Right cardiac atrium (tissue), 5 donors: ENCODE measurements at regions not wholly inside any gene's neighbourhood (a gene's known extent, or its start where the extent isn't known, plus 50 kb on each side); places are given as distances from the start of the nearest gene placed in this dataset.
"Not testable (repeated sequence)": the region's sequence is repeated elsewhere in the genome, so short reads cannot be mapped to it uniquely, and the experiment has no call there.

Experiments used
- ATAC-seq, 2 donors: fragments of 200-7000 bp; cut with Tn5 transposase; one replicate each; pipeline versions ENCODE4 v1.8.0 to v1.9.1; 2020; ENCODE audit warnings: moderate library complexity in 2 of 2, mild to moderate bottlenecking in 1 of 2
- DNase-seq, 3 donors: peaks; one replicate each; pipeline ENCODE4 v3.0.0-alpha.2; 2020
- H3K27ac ChIP-seq: one replicate; pipeline ENCODE4 v1.5.1; 2013; ENCODE audit warnings: mild to moderate bottlenecking, low read length, control low read depth, moderate library complexity
- H3K27me3 ChIP-seq: one replicate; pipeline ENCODE4 v1.6.1; 2013; ENCODE audit not compliant: control insufficient read depth, insufficient read depth
- H3K4me1 ChIP-seq: one replicate; pipeline ENCODE4 v1.6.1; 2013; ENCODE audit warnings: low read length; ENCODE audit not compliant: control insufficient read depth, insufficient read depth
- H3K4me3 ChIP-seq: one replicate; pipeline ENCODE4 v1.5.1; 2013; ENCODE audit warnings: low read length, control low read depth
- H3K9me3 ChIP-seq: one replicate; pipeline ENCODE4 v1.6.1; 2013; ENCODE audit warnings: low read length; ENCODE audit not compliant: control insufficient read depth
- WGBS: extraction: QIAGEN DNeasy Blood & Tissue Kit; methylation state at CpG from one replicate; pipeline ENCODE4 v1.1.7; 2013; 5-methylcytosine and 5-hydroxymethylcytosine counted together
- intact Hi-C, 4 donors: fragments of 100-400 bp; cut with DNase I; formaldehyde crosslinking; loops; one replicate each; pipeline versions ENCODE4 v1.11.0 to v1.14.0; 2022 to 2023
- donor health status: healthy with polysubstance abuse.
- donor health status: DM: no; HTN: yes; CAD: no.
- donor health status: DM: no; HTN: no; CAD: no.
- donor health status: DM: no; HTN: yes; CAD: no; lungs with severe emphysema.
- donor health status: DM: yes; HTN: yes; CAD: no.

GRCh38 chr14:105663818-105664596, 137.6 kb downstream of the TMEM121 start:
- ATAC-seq, H3K4me1 ChIP-seq, H3K9me3 ChIP-seq, H3K4me3 ChIP-seq, H3K27me3 ChIP-seq, H3K27ac ChIP-seq, intact Hi-C loops: not testable (repeated sequence)
- peak in 2 of 3 donors; percentile 68 to 76 for DNase-seq
- 66% methylated on average over 21 of the region's 27 CpGs for WGBS

GRCh38 chr14:105664691-105665090, 138.3 kb downstream of the TMEM121 start:
- DNase-seq (no peak), ATAC-seq (peak in 1 of 2 donors; percentile 41)
- Histone ChIP-seq H3K9me3 (no peaks in the 10 kb centered on the region), H3K27ac (no peak overlapping the region), H3K27me3 (no peaks in the 10 kb centered on the region), H3K4me1 (no peaks in the 10 kb centered on the region), H3K4me3 (no peak overlapping the region)
- 76% methylated on average over 4 of the region's 4 CpGs for WGBS
- intact Hi-C loops: no loop called here

GRCh38 chr14:105665247-105665950, 139.0 kb downstream of the TMEM121 start:
- no peak overlapping the region for H3K4me3 ChIP-seq
- DNase-seq (no peak), ATAC-seq (peak; percentile 11 to 25)
- no peaks in the 10 kb centered on the region for H3K4me1 ChIP-seq
- 72% methylated on average over 9 of the region's 9 CpGs for WGBS
- H3K9me3 ChIP-seq: no peaks in the 10 kb centered on the region
- intact Hi-C loops: no loop called here
- H3K27ac ChIP-seq: no peak overlapping the region
- no peaks in the 10 kb centered on the region for H3K27me3 ChIP-seq

GRCh38 chr14:105665951-105666277, 139.5 kb downstream of the TMEM121 start:
- H3K9me3 ChIP-seq: no peaks in the 10 kb centered on the region
- 85% methylated on average over 6 of the region's 6 CpGs for WGBS
- H3K27me3 ChIP-seq: no peaks in the 10 kb centered on the region
- ATAC-seq (peak; percentile 22 to 34), DNase-seq (no peak)
- intact Hi-C loops: no loop called here
- H3K4me1 ChIP-seq: no peaks in the 10 kb centered on the region
- H3K27ac ChIP-seq: no peak overlapping the region
- no peak overlapping the region for H3K4me3 ChIP-seq

- WGBS: 77% methylated on average over 6 of the region's 6 CpGs
- ATAC-seq: peak in 1 of 2 donors; percentile 25
Measured at GRCh38 chr14:105666420-105666819, 140.0 kb downstream of the TMEM121 start.

GRCh38 chr14:105666991-105667662, 140.7 kb downstream of the TMEM121 start:
- H3K27ac ChIP-seq, ATAC-seq, H3K27me3 ChIP-seq, H3K4me3 ChIP-seq, H3K4me1 ChIP-seq, intact Hi-C loops, H3K9me3 ChIP-seq, DNase-seq: not testable (repeated sequence)
- WGBS: 88% methylated on average over 26 of the region's 29 CpGs

More at GRCh38 chr14:105666420-105666819, 140.0 kb downstream of the TMEM121 start:
- Histone ChIP-seq H3K27me3 (no peaks in the 10 kb centered on the region), H3K9me3 (no peaks in the 10 kb centered on the region), H3K4me3 (no peak overlapping the region), H3K27ac (no peak overlapping the region), H3K4me1 (no peaks in the 10 kb centered on the region)
- DNase-seq: no peak
- intact Hi-C loops: no loop called here

GRCh38 chr14:105667663-105668020, 141.3 kb downstream of the TMEM121 start:
- 73% methylated on average over 5 of the region's 13 CpGs for WGBS
- H3K27ac ChIP-seq, ATAC-seq, intact Hi-C loops, H3K4me3 ChIP-seq, H3K4me1 ChIP-seq, H3K27me3 ChIP-seq, H3K9me3 ChIP-seq, DNase-seq: not testable (repeated sequence)

- H3K4me3 ChIP-seq, H3K27ac ChIP-seq, H3K27me3 ChIP-seq, ATAC-seq, H3K9me3 ChIP-seq, H3K4me1 ChIP-seq, DNase-seq, intact Hi-C loops: not testable (repeated sequence)
- 87% methylated on average over 21 of the region's 22 CpGs for WGBS
Measured at GRCh38 chr14:105668021-105668420, 141.6 kb downstream of the TMEM121 start.

- H3K4me3 ChIP-seq, H3K27ac ChIP-seq, ATAC-seq, H3K27me3 ChIP-seq, DNase-seq, H3K4me1 ChIP-seq, intact Hi-C loops, H3K9me3 ChIP-seq: not testable (repeated sequence)
- 91% methylated on average over 29 of the region's 29 CpGs for WGBS
Measured at GRCh38 chr14:105668471-105669230, 142.3 kb downstream of the TMEM121 start.

- H3K4me1 ChIP-seq, ATAC-seq, H3K27ac ChIP-seq, intact Hi-C loops, H3K27me3 ChIP-seq, H3K9me3 ChIP-seq, DNase-seq, H3K4me3 ChIP-seq: not testable (repeated sequence)
- 92% methylated on average over 7 of the region's 7 CpGs for WGBS
Measured at GRCh38 chr14:105669231-105669610, 142.8 kb downstream of the TMEM121 start.
